A549 (cell line): ENCODE measurements at regions not wholly inside any gene's neighbourhood (a gene's known extent, or its start where the extent isn't known, plus 50 kb on each side); places are given as distances from the start of the nearest gene placed in this dataset.

Experiments
- CTCF ChIP-seq: fragments of >200 bp; sonication (Bioruptor Twin); formaldehyde crosslinking; IDR thresholded peaks from 3 replicates; pipeline ENCODE4 v1.5.1; 2016
- ELK1 ChIP-seq: fragments of 150-350 bp; IDR thresholded peaks from 2 replicates; pipeline ENCODE4 v1.6.1; 2014; ENCODE audit warnings: low read depth, mild to moderate bottlenecking, low read length
- HDAC2 ChIP-seq: fragments of 200-600 bp; sonication (generic); IDR thresholded peaks from 2 replicates; pipeline ENCODE4 v1.6.1; 2016
- JUN ChIP-seq, 2 experiments: fragments of >200 bp; sonication (Bioruptor Twin); formaldehyde crosslinking; IDR thresholded peaks; 2 replicates in 1 of 2; 3 replicates in 1 of 2; pipeline ENCODE4 v1.6.1; 2016 to 2017
- MAFK ChIP-seq: fragments of 450-650 bp; IDR thresholded peaks from 2 replicates; pipeline ENCODE4 v1.6.1; 2014; ENCODE audit not compliant: partially characterized antibody
- RCOR1 ChIP-seq: fragments of 150-350 bp; IDR thresholded peaks from 2 replicates; pipeline ENCODE4 v1.6.1; 2014; ENCODE audit warnings: antibody characterized with exemption, low read length, low read depth
- REST ChIP-seq: fragments of 200-600 bp; sonication (generic); IDR thresholded peaks from 2 replicates; pipeline ENCODE4 v1.6.1; 2016; ENCODE audit warnings: antibody characterized with exemption, mild to moderate bottlenecking, moderate library complexity
- SMC3 ChIP-seq: fragments of >200 bp; sonication (Bioruptor Twin); formaldehyde crosslinking; IDR thresholded peaks from 3 replicates; pipeline ENCODE4 v1.6.1; 2018; ENCODE audit warnings: inconsistent platforms

GRCh38 chr18:75898651-75899050 is 471.1 kb upstream of the SMIM21 start:
- TF ChIP-seq REST: no peak
- TF ChIP-seq MAFK: no peak
- TF ChIP-seq JUN (IDR thresholded peaks at IDR 0.05): no peak
- TF ChIP-seq CTCF: no peak
- no peak for TF ChIP-seq HDAC2
- no peak for TF ChIP-seq RCOR1
- no peak for TF ChIP-seq SMC3
- no peak for TF ChIP-seq ELK1
